HG02870 (cell line): ENCODE measurements at regions not wholly inside any gene's neighbourhood (a gene's known extent, or its start where the extent isn't known, plus 50 kb on each side); places are given as distances from the start of the nearest gene placed in this dataset.
"Not testable (repeated sequence)": the region's sequence is repeated elsewhere in the genome, so short reads cannot be mapped to it uniquely, and the experiment has no call there.

Experiments used
- ATAC-seq: cut with Tn5 transposase; IDR thresholded peaks from one replicate; pipeline ENCODE4 v1.9.1; 2021; ENCODE audit warnings: mild to moderate bottlenecking, moderate library complexity; ENCODE audit not compliant: unreplicated experiment

GRCh38 chr6:19892260-19892659, 55.1 kb downstream of the ID4 start:
- ATAC-seq, result no peak

GRCh38 chr6:19895866-19896692, 58.9 kb downstream of the ID4 start:
- ATAC-seq, result no peak

- ATAC-seq, result no peak
These were observed 59.5 kb downstream of the ID4 start for GRCh38 chr6:19896693-19897010.

- no peak for ATAC-seq
These were observed 61.1 kb downstream of the ID4 start for GRCh38 chr6:19898141-19898740.

DNA sequence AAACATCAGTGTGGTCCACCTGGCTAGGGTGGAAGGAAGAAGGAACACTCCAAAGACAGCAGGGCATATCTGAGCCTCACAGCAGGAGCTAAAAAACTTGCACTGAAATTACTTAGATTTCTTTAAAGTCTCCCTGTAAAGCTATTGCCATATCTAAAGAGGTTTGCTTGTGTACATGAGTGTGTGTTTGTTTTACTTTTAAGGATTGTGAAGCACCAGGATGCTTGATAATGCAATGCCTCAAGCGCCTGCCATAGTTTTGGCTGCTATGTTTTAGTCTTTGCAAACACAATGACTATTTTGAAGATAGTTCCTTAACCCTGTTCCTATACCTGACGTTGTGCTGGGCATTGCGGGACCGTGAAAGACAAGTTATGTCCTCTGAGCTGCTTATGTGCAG, 65.0 kb downstream of the ID4 start:
- ATAC-seq, result no peak

GRCh38 chr6:19904408-19904807, 67.2 kb downstream of the ID4 start:
- ATAC-seq, result not testable (repeated sequence)

DNA sequence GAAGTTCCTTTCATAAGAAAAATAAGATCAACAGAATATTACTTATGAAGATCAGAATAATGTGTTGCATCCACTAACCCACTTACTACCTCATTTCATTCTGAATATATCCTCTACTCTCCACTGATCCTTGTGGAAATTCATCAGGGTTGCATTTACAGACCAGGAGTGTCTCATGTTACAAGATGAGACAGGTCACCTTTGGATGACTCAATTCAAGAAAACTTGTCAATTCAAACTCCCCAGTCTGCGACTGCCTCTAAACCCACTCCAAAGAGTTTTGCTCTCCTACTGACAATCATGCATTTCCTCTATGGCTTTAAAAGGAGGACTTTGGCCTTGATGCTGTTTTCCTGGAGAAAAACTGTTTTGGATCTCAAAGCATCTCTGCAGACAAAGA, 68.4 kb downstream of the ID4 start:
- no peak for ATAC-seq

DNA sequence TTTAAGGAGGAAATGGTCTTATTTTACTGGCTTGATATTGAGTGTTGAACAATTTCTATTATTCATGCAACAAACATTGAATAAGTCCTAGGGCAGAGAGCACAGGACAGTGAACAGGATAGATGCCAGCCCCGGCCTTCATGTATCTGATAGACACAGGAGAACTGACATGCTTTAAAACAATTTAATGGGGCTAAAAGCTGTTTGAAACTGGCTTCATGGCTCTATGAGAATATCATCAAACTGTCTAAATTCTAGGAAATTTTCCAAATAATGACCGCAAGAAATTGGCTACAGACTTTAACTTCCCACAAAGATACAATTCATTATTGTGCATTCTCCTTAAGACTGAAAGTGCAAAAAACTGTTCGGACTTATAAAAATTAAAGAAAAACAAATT, 69.0 kb downstream of the ID4 start:
- no peak for ATAC-seq

DNA sequence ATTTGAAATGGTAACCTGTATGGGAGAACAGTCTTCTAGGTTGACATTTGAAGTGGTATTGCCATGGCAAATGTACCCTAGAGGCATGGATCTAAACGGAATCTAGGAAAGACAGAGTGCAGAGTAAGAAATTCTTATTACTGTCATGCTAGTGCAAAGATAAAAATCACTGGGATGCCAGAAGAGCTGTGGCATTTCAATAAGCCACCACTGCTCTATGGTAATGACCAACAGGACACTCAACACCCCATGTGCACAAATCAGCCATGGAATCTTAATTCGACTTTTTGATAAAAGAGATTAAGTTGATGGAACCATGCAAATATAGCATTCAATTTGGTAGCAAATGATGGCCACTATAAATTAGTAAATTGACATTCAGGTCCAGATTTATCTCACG, 74.1 kb downstream of the ID4 start:
- no peak for ATAC-seq

GRCh38 chr6:19918436-19918835, 81.3 kb downstream of the ID4 start:
- no peak for ATAC-seq

DNA sequence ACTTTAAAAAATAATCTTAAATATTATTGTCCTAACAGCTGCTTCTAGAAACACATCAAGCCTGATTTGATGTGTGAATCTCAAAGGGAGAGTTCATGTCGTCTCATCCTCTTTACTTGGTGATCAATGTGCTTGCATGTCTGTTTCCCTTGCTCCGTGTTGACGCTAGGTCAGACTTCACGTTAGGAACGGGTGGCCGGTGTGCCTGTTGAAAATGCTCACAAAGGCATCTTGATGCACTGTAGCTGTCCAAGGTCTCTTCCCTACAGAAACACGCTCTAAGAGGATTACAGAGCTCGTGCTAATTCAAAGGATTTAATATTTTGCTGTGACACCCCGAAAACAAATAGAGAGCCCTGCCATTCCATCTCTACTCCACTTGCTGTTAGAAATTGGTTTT, 84.6 kb downstream of the ID4 start:
- ATAC-seq, result no peak

GRCh38 chr6:19925533-19925932, 88.4 kb downstream of the ID4 start:
- ATAC-seq, result no peak

DNA sequence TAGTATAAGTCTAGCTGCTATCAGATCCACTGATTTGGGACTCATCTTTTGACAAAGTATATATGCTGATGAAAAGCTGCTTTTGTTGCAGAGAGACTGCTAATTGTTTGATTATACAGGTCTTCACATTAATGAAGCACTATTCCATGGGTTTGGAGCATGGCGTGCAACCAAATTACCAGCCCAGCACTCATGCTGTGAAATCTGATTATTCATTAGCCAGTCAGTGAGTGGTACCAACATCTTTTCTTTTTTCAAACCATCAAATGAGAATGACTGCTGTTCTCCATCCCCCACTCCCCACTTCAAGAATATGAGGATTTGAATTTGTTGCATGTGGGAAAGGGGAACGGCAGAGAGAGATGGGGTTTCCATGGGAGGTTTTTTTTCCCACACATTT, 91.3 kb downstream of the ID4 start:
- no peak for ATAC-seq

- ATAC-seq, result no peak
These were observed 92.1 kb downstream of the ID4 start for GRCh38 chr6:19929312-19929711.

DNA sequence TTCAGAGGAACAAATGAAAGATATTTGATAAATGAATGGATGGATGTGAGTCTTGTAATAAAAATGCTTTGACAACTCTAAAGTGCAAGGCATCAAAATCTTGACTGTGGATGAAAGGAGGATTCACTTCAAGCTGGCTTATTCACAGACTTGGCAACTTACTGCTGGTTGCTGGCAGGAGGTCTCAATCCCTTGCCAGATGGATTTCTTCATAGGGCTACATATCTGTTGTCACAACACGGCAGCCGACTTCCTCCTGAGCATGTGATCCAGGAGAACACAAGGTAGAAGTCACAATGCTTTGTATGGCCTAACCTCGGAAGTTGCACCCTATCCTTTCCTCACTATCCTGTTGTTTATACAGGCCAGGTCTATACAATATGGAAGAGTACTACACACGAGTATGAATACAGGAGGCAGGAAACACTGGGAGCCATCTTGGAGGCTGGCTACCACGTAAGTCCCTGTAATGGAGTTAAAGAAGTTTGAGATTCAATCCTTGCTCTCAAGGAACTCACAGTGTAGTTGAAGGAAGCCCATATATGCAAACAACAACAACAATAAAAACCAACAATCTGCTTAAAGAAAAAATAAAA, 97.9 kb downstream of the ID4 start:
- no peak for ATAC-seq

DNA sequence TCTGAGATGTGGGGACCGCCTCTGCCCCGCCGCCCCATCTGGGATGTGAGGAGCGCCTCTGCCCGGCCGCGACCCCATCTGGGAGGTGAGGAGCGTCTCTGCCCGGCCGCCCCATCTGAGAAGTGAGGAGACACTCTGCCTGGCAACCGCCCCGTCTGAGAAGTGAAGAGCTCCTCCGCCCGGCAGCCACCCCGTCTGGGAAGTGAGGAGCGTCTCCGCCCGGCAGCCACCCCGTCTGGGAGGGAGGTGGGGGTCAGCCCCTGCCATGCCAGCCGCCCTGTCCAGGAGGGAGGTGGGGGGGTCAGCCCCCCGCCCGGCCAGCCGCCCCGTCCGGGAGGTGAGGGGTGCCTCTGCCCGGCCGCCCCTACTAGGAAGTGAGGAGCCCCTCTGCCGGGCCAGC, 102.2 kb downstream of the ID4 start:
- not testable (repeated sequence) for ATAC-seq

DNA sequence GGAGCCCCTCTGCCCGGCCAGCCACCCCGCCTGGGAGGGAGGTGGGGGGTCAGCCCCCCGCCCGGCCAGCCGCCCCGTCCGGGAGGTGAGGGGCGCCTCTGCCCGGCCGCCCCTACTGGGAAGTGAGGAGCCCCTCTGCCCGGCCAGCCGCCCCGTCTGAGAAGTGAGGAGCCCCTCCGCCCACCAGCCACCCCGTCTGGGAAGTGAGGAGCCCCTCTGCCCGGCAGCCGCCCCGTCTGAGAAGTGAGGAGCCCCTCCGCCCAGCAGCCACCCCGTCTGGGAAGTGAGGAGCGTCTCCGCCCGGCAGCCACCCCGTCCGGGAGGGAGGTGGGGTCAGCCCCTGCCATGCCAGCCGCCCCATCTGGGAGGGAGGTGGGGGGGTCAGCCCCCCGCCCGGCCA, 102.8 kb downstream of the ID4 start:
- ATAC-seq, result not testable (repeated sequence)

GRCh38 chr6:19943042-19943441, 105.9 kb downstream of the ID4 start:
- ATAC-seq, result no peak

GRCh38 chr6:19945843-19946358, 108.7 kb downstream of the ID4 start:
- ATAC-seq, result no peak

GRCh38 chr6:19949155-19949554, 112.0 kb downstream of the ID4 start:
- ATAC-seq, result no peak

DNA sequence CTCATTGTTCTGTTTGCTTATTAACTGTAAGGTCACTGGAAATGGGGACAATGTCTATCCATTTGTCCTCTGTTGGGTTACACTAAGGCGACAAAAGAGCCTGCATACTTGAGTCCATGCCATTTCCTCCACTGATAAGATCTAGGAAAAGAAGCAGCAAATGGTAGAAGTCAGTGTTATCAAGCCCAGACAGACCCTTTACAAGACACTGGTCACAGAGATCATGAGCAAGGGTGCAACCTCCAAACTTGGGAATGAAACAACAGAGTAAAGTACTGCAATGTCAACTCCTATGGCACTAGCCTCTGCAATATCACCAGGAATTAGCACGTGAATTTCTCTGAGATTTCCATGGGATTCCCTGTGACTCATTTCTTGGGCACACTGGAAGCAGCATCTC, 126.9 kb downstream of the ID4 start:
- ATAC-seq, result no peak

DNA sequence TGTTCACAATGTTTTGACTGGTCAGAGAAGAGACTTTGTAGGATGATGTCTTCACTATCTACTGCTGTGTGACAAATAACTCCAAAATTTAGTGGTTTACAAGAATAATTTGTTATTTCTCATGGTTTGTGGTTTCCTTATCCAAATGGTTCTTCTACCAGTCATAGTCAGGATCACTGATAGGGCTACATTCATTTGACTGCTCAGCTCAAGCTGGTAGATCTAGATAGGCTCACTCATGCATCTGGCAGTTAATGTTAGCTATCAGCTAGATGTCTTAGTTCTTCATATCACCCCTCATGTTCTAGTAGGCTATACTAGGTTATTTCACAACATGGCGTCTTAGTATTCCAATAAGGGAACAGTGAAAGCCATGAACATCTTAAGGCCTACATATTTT, 131.0 kb downstream of the ID4 start:
- ATAC-seq, result no peak
